ENCODE measurements at regions not wholly inside any gene's neighbourhood (a gene's known extent, or its start where the extent isn't known, plus 50 kb on each side); places are given as distances from the start of the nearest gene placed in this dataset.

- H3K27me3 Mint-ChIP-seq (ENCODE audit: unreplicated experiment), result peaks cover 2% of the 10 kb centered on the region
- H3K4me3 Mint-ChIP-seq (ENCODE audit: unreplicated experiment), result no peak overlapping the region
- no peaks in the 10 kb centered on the region for H3K9me3 Mint-ChIP-seq (ENCODE audit: unreplicated experiment)
- no peak for TF ChIP-seq CTCF (IDR thresholded peaks at IDR 0.05; ENCODE audit: unreplicated experiment)
- no peak overlapping the region for H3K27ac Mint-ChIP-seq (ENCODE audit: unreplicated experiment)
- no peaks in the 10 kb centered on the region for H3K36me3 Mint-ChIP-seq (ENCODE audit: low read depth, unreplicated experiment)
- no peaks in the 10 kb centered on the region for H3K4me1 Mint-ChIP-seq (ENCODE audit: unreplicated experiment)
- no peak for DNase-seq (ENCODE audit: low spot score)
Observed at GRCh38 chr6:53446151-53446550, 97.4 kb upstream of the ELOVL5 start.

GRCh38 chr6:53441761-53442160, 93.0 kb upstream of the ELOVL5 start:
- no peaks in the 10 kb centered on the region for H3K36me3 Mint-ChIP-seq (ENCODE audit: low read depth, unreplicated experiment)
- H3K27me3 Mint-ChIP-seq (ENCODE audit: unreplicated experiment), result no peaks in the 10 kb centered on the region
- DNase-seq (ENCODE audit: low spot score), result no peak
- H3K9me3 Mint-ChIP-seq (ENCODE audit: unreplicated experiment), result no peaks in the 10 kb centered on the region
- H3K4me3 Mint-ChIP-seq (ENCODE audit: unreplicated experiment), result no peak overlapping the region
- TF ChIP-seq CTCF (IDR thresholded peaks at IDR 0.05; ENCODE audit: unreplicated experiment), result no peak
- H3K27ac Mint-ChIP-seq (ENCODE audit: unreplicated experiment), result no peak overlapping the region
- H3K4me1 Mint-ChIP-seq (ENCODE audit: unreplicated experiment), result no peaks in the 10 kb centered on the region

GRCh38 chr6:53441035-53441493, 92.3 kb upstream of the ELOVL5 start:
- H3K27ac Mint-ChIP-seq (ENCODE audit: unreplicated experiment), result no peak overlapping the region
- no peaks in the 10 kb centered on the region for H3K36me3 Mint-ChIP-seq (ENCODE audit: low read depth, unreplicated experiment)
- H3K4me1 Mint-ChIP-seq (ENCODE audit: unreplicated experiment), result no peaks in the 10 kb centered on the region
- H3K9me3 Mint-ChIP-seq (ENCODE audit: unreplicated experiment), result no peaks in the 10 kb centered on the region
- no peak for DNase-seq (ENCODE audit: low spot score)
- H3K4me3 Mint-ChIP-seq (ENCODE audit: unreplicated experiment), result no peak overlapping the region
- no peaks in the 10 kb centered on the region for H3K27me3 Mint-ChIP-seq (ENCODE audit: unreplicated experiment)
- no peak for TF ChIP-seq CTCF (IDR thresholded peaks at IDR 0.05; ENCODE audit: unreplicated experiment)

- no peak overlapping the region for H3K27ac Mint-ChIP-seq (ENCODE audit: unreplicated experiment)
- H3K4me1 Mint-ChIP-seq (ENCODE audit: unreplicated experiment), result no peaks in the 10 kb centered on the region
- no peak for TF ChIP-seq CTCF (IDR thresholded peaks at IDR 0.05; ENCODE audit: unreplicated experiment)
- no peak for DNase-seq (ENCODE audit: low spot score)
- H3K36me3 Mint-ChIP-seq (ENCODE audit: low read depth, unreplicated experiment), result no peaks in the 10 kb centered on the region
- H3K9me3 Mint-ChIP-seq (ENCODE audit: unreplicated experiment), result no peaks in the 10 kb centered on the region
- H3K27me3 Mint-ChIP-seq (ENCODE audit: unreplicated experiment), result no peaks in the 10 kb centered on the region
- no peak overlapping the region for H3K4me3 Mint-ChIP-seq (ENCODE audit: unreplicated experiment)
Observed at GRCh38 chr6:53440336-53440945, 91.7 kb upstream of the ELOVL5 start.

GRCh38 chr6:53439556-53439955, 90.8 kb upstream of the ELOVL5 start:
- Mint-ChIP-seq H3K4me3 (ENCODE audit: unreplicated experiment) (no peak overlapping the region), H3K36me3 (ENCODE audit: low read depth, unreplicated experiment) (no peaks in the 10 kb centered on the region), H3K27ac (ENCODE audit: unreplicated experiment) (no peak overlapping the region), H3K9me3 (ENCODE audit: unreplicated experiment) (no peaks in the 10 kb centered on the region), H3K4me1 (ENCODE audit: unreplicated experiment) (no peaks in the 10 kb centered on the region), H3K27me3 (ENCODE audit: unreplicated experiment) (no peaks in the 10 kb centered on the region)
- TF ChIP-seq CTCF (IDR thresholded peaks at IDR 0.05; ENCODE audit: unreplicated experiment), result no peak
- DNase-seq (ENCODE audit: low spot score), result no peak
